ENCODE measurements at regions not wholly inside any gene's neighbourhood (a gene's known extent, or its start where the extent isn't known, plus 50 kb on each side); places are given as distances from the start of the nearest gene placed in this dataset.

DNA sequence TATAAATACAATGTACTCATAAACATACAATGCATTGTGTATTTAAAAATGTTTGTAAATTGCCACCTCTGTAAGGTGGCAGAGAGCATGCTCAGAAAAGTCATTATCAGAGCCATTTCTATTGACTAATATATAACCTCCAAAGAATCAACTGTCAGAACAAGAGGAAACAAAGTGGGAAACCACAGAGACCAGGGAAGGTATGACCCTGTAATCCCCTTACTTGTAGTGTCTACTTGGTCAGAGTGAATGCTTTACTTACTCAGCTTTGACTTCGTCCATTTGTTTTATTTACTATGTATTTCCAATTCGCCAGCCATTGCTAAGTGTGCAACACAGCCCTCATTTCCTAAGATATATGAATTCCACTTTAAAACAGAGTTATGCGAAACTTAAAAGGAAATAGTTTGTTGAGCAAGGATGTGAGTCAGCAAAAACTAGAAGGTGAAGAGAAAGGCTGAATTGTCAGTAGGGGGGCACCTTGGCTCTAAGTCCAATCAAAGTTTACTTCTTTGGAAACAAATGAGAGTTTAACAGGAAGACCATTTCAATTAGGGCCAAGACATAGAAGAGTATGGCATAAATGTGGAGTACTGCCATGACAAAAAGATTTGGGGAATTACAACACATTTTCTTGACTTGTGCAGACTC is 671.7 kb upstream of the PTBP2 start:
- DNase-seq (ENCODE audit: low read depth in 2 of 3, low spot score in 2 of 3), result no peak

DNA sequence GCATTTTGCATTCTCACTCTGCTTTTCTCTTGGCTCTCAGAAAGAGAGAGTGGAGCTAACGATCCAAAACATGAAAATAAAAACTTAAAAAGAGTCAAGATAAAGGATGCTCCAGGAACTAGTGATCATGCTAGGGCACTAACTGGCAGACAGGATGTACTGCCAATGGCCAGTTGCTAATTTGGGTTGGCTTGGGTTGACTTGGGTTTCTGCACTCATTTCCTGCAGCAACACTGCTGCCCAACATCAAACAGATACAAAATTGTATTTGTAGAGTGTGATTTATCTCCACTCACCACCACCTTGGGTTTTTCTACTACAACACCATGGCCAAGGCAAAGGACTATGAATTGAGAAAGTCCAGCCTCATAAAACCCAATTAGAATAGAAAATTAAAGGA is 662.3 kb upstream of the PTBP2 start:
- no peak for DNase-seq (ENCODE audit: low read depth in 2 of 3, low spot score in 2 of 3)

DNA sequence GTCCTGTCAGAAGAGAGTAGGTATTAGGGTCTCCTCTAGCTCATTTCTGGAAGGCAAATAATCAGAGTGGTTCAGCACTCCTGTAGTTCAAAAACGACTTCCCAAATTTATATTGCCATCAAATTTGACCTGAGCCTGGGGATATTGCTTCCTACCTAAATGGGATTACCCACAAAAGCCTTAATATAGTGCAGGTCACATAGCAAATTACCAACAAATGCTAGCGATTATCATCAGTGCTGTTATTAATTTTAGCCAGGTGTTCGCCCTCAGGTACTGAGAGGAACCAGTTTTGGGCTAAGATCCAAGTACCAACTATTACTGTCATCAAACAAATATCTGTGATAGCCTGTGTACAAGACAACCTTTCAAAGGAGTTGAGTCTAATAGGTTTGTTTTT is 661.8 kb upstream of the PTBP2 start:
- no peak for DNase-seq (ENCODE audit: low read depth in 2 of 3, low spot score in 2 of 3)

DNA sequence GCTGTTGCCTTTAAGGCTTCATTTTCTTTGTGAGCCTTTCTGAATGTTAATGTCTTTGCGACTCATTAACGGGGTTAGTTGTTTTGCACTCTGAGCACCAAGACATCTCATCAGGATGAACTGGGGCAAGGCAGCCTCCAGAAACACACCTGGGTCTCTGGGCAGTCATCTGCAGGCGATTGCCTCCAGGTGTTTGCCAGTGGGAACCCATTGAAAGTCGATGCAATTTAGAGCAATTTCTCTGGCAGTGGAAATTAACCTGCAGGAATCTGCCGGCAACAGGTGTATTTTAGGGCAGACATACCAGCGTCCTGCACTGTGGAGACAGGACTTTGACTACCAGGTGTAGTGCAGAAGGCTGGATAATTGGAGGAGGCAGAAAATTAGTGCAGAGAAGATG is 661.0 kb upstream of the PTBP2 start:
- DNase-seq (ENCODE audit: low read depth in 2 of 3, low spot score in 2 of 3), result no peak

DNA sequence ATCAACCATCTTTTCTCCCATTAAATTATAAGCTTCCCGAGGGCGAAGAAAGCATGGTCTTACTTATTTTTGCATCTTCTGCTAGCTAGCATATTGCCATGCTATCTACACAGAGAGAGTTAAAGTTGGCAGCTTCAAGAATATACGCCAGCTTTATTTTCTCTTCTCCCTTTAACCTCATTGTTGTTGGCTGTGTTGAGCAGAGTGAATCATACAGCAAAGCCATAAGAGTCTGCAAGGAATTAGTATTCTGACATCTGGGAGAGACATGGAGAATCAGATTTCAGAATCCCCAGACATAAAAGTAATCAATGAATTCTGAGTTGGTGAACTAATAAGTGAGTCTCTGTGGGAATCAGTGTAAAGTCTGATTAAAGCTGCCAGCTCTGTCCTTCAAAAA is 649.6 kb upstream of the PTBP2 start:
- DNase-seq (ENCODE audit: low read depth in 2 of 3, low spot score in 2 of 3), result no peak

DNA sequence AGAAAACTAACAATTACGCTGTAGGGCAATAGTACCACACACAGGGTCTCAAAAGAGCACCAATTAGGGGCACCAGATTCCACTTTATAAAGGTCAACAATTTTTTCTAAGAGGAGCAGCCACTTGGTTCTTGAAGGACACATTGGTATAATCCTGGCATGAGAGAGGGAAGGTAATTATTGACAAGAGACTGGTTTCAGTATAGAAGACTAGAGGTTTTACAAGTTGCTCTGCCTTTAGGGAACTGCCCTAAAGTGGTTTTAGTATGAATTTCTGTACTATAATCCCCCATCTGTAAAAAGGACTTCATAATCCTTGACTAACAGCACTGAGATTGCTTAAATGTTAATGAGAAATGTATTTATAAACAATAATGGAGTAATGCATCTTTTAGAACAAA is 648.5 kb upstream of the PTBP2 start:
- no peak for DNase-seq (ENCODE audit: low read depth in 2 of 3, low spot score in 2 of 3)

DNA sequence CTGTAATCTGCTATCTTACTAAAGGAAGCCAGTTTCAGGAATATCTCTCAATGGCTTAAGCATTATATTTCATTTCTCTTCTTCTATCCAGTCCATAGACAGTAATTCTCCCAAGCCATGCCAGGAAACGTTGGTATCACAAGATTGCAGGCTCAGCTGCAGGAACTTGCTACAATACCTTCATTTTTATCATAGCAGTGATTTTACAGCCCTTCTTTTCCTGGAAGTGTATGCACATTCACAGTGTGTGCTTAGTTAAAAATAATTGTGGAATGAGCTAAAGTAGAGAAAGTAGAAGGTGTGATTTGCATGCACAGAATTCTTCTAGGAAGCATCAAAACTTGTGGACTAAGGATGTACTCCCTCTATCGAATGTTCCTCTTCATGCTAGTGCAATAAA is 647.2 kb upstream of the PTBP2 start:
- DNase-seq (ENCODE audit: low read depth in 2 of 3, low spot score in 2 of 3), result no peak

DNA sequence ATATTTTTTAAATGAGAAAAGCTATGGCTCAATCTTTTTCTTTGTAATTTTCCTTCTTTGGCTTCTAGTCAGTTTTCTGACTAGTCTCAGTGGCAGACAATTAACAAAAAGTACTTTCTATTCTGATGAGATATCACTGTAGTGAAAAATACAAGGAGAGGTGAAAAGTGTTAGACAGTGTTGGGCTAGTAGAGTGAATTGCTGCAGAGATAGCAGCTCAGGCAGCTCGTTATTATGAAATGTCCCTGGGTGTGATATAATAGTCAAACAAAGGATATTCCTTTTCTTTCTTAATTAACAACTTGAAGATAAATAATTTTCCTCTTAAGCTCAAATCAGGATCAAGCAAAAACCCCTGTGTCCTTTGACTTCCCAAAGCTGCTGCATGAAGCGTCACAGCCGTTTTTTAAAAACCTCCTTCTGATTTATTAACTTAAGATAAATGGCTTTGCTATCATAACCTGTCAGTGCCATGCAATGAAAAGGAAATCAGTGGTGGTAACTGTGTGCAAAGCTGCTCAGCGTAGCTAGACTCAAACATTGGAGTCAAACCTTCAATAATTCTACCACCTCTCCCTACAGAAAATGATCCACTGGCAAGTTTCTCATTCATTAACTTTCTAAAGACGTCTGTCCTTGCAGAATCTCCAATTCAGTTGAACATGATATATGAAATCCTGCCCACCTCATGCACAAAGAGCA is 646.6 kb upstream of the PTBP2 start:
- DNase-seq (ENCODE audit: low read depth in 2 of 3, low spot score in 2 of 3), result no peak

DNA sequence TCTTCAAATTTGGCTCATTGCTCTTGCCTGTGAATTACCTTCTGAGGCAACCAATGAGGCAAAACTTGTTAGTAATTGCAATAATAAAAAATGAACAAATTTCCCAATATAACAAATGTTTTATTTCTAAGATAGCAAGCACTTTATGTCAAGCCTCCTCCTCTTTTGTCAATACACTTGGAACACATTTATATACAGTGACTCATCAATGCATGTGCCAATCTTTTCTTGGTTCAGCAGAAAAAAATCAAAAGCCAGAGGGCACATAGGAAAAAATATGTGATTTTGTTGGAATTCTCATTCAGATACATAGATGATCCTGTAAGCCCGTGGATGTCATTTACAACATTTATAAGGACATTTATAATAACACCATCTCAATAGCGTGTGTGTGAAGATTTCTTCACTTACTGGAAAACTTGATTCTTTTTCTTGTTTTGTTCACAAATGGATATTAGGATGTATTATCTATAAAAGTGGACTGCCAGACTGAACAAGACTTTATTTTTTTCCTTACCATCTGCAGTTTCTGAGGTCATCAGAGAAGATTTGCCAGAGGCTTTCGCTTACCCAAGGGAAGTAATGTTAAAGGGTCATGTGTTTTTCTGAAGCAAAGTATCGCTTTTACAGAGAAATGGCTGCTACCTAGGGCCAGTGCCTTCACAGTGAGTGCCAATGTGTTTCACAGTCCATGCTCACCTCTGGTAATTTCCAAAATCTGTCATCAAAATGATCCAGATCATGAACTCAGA is 645.7 kb upstream of the PTBP2 start:
- no peak for DNase-seq (ENCODE audit: low read depth in 2 of 3, low spot score in 2 of 3)

DNA sequence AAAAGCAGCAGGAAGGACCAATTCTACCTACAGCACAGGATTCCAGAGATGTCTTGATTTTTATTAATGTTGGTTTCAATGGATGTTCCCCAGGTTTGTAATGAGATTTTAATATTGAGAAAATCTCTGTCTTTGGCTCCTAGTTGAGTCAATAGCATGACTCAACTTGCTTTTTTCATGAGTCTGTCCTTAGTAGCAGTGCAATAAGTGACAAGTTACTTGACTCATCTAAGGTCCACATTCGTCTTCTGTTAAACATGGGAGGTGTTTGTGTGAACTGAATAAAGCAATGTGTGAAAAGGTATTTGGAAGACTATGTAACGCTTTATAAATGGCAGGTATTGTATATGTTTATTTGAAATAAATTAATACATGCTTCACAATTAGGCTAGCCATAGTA is 645.0 kb upstream of the PTBP2 start:
- DNase-seq (ENCODE audit: low read depth in 2 of 3, low spot score in 2 of 3), result no peak

DNA sequence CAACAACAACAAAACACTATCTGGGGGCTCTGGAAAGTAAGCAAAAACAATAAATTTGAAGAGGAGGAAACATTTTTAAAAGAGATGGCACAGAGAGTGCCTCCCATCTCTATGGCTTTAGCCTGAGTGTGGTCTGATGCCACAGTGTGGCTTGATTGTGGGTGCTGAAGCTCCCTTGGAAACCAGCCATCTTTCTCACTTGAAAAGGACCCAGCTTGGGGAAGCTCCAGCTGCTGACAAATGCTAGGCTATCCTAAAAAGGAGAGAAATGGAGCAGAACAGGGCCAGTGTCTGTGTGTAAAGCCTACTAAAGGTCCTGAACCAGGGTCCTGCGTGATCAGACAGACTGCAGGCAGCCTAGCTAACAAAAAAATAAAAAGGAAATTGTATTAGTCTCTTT is 642.0 kb upstream of the PTBP2 start:
- DNase-seq (ENCODE audit: low read depth in 2 of 3, low spot score in 2 of 3), result no peak

DNA sequence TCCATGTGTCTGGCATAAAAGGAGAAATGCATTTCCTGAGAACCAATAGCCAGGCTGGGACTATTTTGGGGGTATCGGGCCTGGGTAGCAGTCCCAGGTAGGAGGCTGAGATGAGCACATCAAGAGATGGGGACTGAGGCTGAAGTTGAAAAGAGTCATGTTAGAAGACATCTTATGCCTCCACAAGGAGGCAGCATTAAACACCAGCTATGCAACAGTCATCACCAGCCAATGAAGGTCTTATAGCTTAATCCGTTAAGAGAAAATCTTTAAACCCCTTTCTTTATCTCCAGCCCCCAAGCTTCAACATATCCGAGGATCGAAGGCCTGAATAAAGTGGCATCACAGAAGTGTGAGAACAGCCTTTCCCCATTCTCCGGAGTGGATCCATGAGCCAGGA is 640.7 kb upstream of the PTBP2 start:
- DNase-seq (ENCODE audit: low read depth in 2 of 3, low spot score in 2 of 3), result no peak

DNA sequence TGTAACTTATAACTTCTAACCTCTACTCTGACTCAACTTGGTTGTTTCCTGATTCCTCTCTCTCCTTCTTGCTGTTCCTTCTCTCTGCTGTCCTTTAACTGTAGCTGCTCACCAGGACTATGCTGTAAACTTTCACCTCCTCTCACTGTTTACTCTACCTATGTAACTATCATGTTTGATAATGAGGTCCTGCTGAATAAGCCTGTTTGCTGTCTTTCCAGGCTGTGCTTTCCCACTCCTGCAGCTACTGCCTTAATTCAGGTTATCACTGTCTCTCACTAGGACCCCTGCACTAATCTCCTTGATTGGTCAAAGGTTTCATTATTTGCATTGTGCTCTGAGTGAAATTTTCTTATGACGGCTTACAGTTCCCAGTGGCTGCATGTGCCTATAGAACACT is 633.9 kb upstream of the PTBP2 start:
- no peak for DNase-seq (ENCODE audit: low read depth in 2 of 3, low spot score in 2 of 3)

DNA sequence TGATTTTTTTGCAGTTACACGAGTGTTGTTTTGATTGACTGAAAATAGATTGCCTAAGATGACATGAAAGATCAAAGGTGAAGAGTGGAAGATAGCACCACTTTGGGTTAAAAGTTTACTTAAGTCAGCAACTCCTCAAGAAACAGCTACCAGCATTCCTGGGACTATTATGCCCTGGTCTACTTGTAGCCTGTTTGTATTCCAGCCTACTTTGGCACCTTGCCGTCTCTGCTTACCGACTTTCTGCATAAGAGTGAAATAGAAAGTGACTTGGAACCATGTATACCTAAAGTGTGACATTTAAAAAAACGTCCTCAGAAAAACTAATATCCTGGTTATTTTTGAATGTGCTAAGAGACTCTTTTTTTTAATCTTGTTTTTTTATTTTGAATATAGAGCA is 631.5 kb upstream of the PTBP2 start:
- no peak for DNase-seq (ENCODE audit: low read depth in 2 of 3, low spot score in 2 of 3)

DNA sequence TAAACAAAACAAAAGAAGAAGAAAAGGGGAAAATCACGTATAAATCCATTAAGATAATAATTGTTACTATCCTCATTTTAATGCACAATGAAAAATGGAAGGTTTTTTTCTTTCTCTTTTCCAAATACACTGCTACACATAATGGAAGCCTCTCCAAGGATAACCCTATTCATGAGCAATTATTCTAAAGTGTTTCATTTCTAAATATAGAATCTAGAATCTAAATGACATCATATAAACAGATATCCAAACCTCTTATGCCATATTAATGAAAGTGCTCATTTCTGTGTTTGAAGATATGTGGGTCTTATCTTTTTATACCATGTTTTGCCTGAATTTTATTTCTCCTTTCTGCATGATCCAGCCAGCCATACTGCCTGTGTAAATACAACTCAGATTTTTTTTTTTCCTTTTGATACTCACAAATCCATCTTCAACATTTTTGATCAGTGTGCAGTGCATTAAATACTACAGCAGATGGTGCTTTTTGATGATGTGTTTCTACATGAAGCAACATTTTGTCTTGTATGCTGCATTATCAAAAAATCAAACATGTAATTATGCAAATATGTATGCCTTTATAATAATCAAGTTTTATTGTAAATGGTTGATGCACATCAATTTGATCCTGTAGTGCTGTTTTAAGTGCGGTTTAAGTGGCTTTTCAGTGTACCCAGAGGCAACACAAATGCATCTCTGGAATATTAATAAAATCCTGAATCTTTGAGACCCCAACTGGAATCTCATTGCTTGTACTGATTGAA is 625.6 kb upstream of the PTBP2 start:
- no peak for DNase-seq (ENCODE audit: low read depth in 2 of 3, low spot score in 2 of 3)

DNA sequence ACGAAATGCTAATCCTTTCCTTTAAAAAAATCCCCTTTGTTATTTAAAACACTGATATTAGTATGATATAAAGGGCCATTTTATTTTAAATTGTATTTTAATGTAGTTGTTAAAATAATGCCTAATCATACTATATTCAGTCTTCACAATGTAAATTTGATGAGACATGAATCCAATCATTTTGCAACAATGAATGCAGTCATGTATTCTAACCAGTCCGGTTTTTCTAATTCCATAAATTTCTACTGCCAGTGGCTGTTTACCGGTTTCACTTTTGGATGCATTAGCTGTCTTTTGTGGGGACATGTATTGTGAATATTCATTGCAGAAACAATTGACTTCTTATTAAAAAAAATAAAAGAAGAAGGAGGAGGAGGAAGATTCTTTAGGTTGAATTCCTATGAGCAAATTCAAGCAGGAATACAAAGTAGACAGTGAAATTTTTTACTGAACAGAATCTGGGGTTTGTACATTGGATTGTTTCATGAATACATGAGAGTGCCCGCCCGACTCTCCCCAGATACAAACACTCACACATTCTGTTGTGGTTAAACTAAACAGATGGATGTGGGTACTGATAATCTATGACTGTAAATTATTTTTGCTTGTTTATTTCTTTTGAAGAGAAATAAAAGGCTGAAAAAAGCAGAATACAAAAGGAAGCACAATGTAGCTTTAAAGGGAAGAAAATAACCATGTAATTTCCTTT is 624.8 kb upstream of the PTBP2 start:
- DNase-seq (ENCODE audit: low read depth in 2 of 3, low spot score in 2 of 3), result no peak

DNA sequence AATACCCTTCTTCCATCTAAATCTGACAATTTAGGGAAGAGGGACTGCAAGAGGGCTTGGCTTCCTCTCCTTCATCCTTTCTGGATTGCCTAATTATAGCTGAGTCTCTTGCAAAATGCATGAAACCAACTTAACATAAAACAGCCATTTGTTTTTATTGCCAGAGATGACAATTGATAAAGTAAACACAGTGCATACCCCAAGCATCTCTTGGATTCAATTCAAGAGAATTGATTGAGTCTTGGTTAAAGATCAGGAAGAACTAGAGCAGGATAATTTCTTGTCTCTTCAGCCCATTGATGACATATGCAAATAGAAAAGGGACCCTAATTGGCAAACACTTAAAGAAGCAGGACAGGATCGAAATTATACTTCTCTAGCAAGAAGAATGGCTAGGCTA is 617.1 kb upstream of the PTBP2 start:
- no peak for DNase-seq (ENCODE audit: low read depth in 2 of 3, low spot score in 2 of 3)

DNA sequence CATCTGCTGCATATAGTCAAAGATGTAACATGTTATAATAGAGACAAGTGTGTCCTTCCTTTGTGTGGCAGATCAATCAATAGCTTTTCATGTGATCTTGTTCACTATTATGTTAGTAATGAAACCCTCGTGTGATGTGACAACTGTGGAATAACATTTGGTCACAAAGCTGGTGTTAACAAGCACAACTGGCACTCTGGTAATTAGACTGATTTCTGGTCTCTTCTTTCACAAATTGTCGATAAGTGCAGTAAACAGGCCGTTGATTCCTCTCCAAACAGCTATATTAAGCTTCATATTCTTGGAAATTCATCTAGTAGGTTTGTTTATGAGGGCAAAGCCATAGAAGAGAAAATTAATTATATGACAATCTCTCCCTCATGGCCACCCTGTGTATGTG is 616.7 kb upstream of the PTBP2 start:
- no peak for DNase-seq (ENCODE audit: low read depth in 2 of 3, low spot score in 2 of 3)

DNA sequence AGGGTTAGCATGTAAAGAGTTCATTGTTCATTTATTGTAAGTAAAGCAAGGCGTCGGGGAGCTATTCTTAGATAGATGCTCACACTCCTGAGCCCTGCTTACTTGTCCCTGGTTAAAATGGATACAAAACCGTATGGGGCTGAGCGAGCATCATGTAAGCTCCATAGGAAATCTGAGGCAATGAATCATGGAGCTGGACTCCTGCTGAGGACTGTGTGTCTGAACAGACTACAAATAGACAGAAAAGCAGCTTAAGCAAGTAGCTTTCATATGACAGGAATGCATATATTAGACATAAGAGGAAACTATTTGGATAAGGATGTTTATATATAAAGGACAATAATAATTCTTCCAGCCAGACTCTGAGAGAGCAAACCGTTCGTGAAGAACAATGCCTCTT is 604.9 kb upstream of the PTBP2 start:
- DNase-seq (ENCODE audit: low read depth in 2 of 3, low spot score in 2 of 3), result no peak

DNA sequence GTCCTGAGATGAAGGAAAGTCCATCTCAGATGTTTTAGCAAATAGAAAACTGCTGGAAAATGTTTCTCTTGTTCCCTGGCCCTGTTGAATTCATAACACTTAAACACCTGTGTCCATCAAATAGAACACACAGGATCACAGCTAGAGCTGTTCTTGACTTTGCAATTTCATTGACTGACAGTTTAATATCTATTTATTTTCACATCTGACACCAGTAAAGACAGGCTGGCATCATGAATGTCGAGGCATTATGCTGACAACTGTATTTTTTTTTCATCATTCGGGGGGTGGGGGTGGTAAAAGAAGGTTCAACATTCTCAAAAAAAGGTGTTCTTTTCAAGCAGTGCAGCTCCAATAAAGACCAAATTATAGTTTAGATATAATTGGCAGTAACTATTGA is 591.2 kb upstream of the PTBP2 start:
- no peak for DNase-seq (ENCODE audit: low read depth in 2 of 3, low spot score in 2 of 3)

DNA sequence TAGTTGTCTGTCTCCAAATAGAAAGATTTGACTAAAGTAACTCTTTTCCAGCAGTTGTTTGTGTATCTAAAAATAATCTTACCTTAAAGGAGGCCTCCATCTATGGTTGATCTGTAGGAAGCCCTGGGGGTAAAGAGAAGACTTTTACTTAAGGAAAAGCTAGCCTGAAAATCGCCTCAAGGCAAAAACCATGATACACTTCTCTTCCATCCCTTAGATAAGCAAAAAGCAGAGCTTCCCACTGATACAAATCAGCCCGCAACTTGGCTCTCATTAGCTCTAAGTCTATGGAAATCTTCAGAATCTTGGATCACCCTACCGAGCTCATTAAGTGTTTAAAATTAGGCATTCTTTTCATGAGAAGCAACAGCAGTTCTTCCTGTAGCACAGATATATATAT is 576.9 kb upstream of the PTBP2 start:
- DNase-seq (ENCODE audit: low read depth in 2 of 3, low spot score in 2 of 3), result no peak
